GM12875 (cell line): ENCODE measurements at regions not wholly inside any gene's neighbourhood (a gene's known extent, or its start where the extent isn't known, plus 50 kb on each side); places are given as distances from the start of the nearest gene placed in this dataset.

Source experiments
- H3K4me3 ChIP-seq: one replicate; pipeline ENCODE4 v1.5.1; 2011; ENCODE audit warnings: low read depth, low read length, control low read depth
- CTCF ChIP-seq: IDR thresholded peaks from 2 replicates; pipeline ENCODE4 v1.5.1; 2011; ENCODE audit warnings: low read depth, mild to moderate bottlenecking, control low read depth, inconsistent platforms, low read length, moderate library complexity, borderline replicate concordance; ENCODE audit not compliant: insufficient read depth

- no peak for TF ChIP-seq CTCF
- no peak overlapping the region for H3K4me3 ChIP-seq
Measured at GRCh38 chr2:155748131-155748530, 584.4 kb downstream of the NR4A2 start.

- H3K4me3 ChIP-seq: no peak overlapping the region
- TF ChIP-seq CTCF: no peak
Measured at GRCh38 chr2:155747531-155747930, 585.0 kb downstream of the NR4A2 start.

- no peak overlapping the region for H3K4me3 ChIP-seq
- TF ChIP-seq CTCF: no peak
Measured at GRCh38 chr2:155733091-155733853, 599.2 kb downstream of the NR4A2 start.

GRCh38 chr2:155730804-155731203 lies 601.7 kb downstream of the NR4A2 start:
- TF ChIP-seq CTCF: no peak
- H3K4me3 ChIP-seq: no peak overlapping the region

- TF ChIP-seq CTCF: no peak
- H3K4me3 ChIP-seq: no peak overlapping the region
Measured at GRCh38 chr2:155727187-155727895, 605.2 kb downstream of the NR4A2 start.

GRCh38 chr2:155722290-155722689 lies 610.2 kb downstream of the NR4A2 start:
- H3K4me3 ChIP-seq: no peak overlapping the region

More at GRCh38 chr2:155722290-155722689, 610.2 kb downstream of the NR4A2 start:
- TF ChIP-seq CTCF: no peak
